Ishikawa (cell line): ENCODE measurements at regions not wholly inside any gene's neighbourhood (a gene's known extent, or its start where the extent isn't known, plus 50 kb on each side); places are given as distances from the start of the nearest gene placed in this dataset.

Experiments used
- CEBPB ChIP-seq: IDR thresholded peaks from 2 replicates; pipeline ENCODE4 v1.6.1; 2012
- CREB1 ChIP-seq: IDR thresholded peaks from 2 replicates; pipeline ENCODE4 v1.6.1; 2012; ENCODE audit warnings: low read depth
- EGR1 ChIP-seq: IDR thresholded peaks from 2 replicates; pipeline ENCODE4 v1.6.1; 2012
- EP300 ChIP-seq: IDR thresholded peaks from 2 replicates; pipeline ENCODE4 v1.6.1; 2012; ENCODE audit warnings: borderline replicate concordance
- FOXM1 ChIP-seq: IDR thresholded peaks from 2 replicates; pipeline ENCODE4 v1.6.1; 2012; ENCODE audit warnings: low read depth, borderline replicate concordance
- NFIC ChIP-seq: IDR thresholded peaks from 2 replicates; pipeline ENCODE4 v1.6.1; 2012
- RAD21 ChIP-seq: IDR thresholded peaks from 2 replicates; pipeline ENCODE4 v1.6.1; 2012; ENCODE audit warnings: low read depth
- TAF1 ChIP-seq: IDR thresholded peaks from 2 replicates; pipeline ENCODE4 v1.6.1; 2012; ENCODE audit warnings: low read depth, mild to moderate bottlenecking
- TCF12 ChIP-seq: IDR thresholded peaks from 2 replicates; pipeline ENCODE4 v1.6.1; 2012; ENCODE audit warnings: low read depth
- TEAD4 ChIP-seq: IDR thresholded peaks from 2 replicates; pipeline ENCODE4 v1.6.1; 2012
- USF1 ChIP-seq: IDR thresholded peaks from 2 replicates; pipeline ENCODE4 v1.6.1; 2012
- YY1 ChIP-seq: IDR thresholded peaks from 2 replicates; pipeline ENCODE4 v1.6.1; 2012; ENCODE audit warnings: low read depth
- ZBTB7A ChIP-seq: IDR thresholded peaks from 2 replicates; pipeline ENCODE4 v1.6.1; 2012; ENCODE audit warnings: low read depth
- TF ChIP-seq, protein P1 (sequence below): IDR thresholded peaks from 2 replicates; pipeline ENCODE4 v1.6.1; 2012; ENCODE audit warnings: low read depth, mild to moderate bottlenecking
- TF ChIP-seq, protein P2 (sequence below): IDR thresholded peaks from 2 replicates; pipeline ENCODE4 v1.6.1; 2012

DNA sequence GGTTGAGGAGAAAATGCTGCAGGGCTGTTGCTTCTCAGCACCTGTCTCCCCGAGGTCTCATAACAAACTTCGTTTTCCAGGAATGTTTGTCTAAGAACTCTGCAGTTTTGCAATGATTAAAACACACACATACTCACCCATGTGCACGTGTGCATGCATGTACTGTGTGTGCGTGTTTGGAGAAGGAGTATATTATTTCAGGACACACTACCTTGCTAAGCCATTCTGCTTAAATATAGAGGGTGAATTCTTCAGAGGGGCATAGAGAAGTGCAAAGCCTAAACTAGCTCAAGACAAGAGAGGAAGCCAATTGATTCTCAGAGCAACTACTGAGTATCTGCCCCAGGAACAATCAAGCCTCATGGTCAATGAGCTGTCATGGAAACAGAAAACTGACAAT lies 298.4 kb upstream of the MGMT start:
- no peak for TF ChIP-seq TEAD4
- no peak for TF ChIP-seq EP300
- no peak for TF ChIP-seq CEBPB
- no peak for TF ChIP-seq EGR1
- TF ChIP-seq, protein P1, sequence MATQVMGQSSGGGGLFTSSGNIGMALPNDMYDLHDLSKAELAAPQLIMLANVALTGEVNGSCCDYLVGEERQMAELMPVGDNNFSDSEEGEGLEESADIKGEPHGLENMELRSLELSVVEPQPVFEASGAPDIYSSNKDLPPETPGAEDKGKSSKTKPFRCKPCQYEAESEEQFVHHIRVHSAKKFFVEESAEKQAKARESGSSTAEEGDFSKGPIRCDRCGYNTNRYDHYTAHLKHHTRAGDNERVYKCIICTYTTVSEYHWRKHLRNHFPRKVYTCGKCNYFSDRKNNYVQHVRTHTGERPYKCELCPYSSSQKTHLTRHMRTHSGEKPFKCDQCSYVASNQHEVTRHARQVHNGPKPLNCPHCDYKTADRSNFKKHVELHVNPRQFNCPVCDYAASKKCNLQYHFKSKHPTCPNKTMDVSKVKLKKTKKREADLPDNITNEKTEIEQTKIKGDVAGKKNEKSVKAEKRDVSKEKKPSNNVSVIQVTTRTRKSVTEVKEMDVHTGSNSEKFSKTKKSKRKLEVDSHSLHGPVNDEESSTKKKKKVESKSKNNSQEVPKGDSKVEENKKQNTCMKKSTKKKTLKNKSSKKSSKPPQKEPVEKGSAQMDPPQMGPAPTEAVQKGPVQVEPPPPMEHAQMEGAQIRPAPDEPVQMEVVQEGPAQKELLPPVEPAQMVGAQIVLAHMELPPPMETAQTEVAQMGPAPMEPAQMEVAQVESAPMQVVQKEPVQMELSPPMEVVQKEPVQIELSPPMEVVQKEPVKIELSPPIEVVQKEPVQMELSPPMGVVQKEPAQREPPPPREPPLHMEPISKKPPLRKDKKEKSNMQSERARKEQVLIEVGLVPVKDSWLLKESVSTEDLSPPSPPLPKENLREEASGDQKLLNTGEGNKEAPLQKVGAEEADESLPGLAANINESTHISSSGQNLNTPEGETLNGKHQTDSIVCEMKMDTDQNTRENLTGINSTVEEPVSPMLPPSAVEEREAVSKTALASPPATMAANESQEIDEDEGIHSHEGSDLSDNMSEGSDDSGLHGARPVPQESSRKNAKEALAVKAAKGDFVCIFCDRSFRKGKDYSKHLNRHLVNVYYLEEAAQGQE: no peak
- TF ChIP-seq TAF1: no peak
- TF ChIP-seq, protein P2, sequence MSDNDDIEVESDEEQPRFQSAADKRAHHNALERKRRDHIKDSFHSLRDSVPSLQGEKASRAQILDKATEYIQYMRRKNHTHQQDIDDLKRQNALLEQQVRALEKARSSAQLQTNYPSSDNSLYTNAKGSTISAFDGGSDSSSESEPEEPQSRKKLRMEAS: no peak
- TF ChIP-seq FOXM1: no peak
- no peak for TF ChIP-seq ZBTB7A
- TF ChIP-seq TCF12: no peak
- TF ChIP-seq YY1: no peak
- TF ChIP-seq USF1: no peak
- no peak for TF ChIP-seq CREB1
- no peak for TF ChIP-seq NFIC
- no peak for TF ChIP-seq RAD21

DNA sequence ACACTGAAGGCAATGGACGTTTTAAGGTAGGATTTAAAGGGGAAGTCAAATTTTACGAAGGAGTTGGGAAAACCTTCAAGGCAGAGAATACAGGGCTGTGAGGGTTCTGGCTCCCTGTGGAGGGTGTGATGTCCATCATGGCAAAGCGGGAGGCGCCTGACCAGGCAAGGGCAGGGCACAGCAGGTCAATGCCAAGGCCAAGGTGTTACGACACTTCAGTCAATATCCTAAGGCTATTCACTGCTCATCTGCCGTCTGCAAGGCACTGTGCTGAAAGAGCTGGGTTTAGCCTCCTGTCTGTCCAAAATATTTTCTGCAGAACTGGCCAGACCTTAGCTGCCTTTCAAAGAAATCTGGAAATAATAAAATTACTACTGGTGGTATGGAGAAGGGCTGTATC lies 297.9 kb upstream of the MGMT start:
- TF ChIP-seq TCF12 (no peak), CEBPB (no peak)

DNA sequence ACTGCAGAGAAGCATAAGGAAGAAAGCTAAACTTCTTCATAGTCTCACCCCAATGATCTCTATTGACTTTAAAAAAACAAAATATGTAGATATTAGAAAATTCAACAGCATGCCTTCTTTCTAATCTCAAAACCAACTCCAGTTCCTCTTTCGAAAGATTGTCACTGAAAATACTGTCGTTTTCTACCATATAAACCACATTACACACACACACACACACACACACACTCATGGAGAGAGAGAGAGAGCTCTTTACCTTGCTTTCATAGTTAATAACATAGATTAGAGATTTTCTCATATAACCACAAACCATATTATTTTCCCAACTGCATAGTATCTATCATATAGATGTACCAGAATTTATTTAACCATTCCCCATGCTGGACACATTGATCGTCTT lies 296.2 kb upstream of the MGMT start:
- TF ChIP-seq CREB1 (no peak), FOXM1 (no peak), YY1 (no peak), RAD21 (no peak), NFIC (no peak), ZBTB7A (no peak), CEBPB (no peak), USF1 (no peak), EP300 (no peak), TEAD4 (no peak), EGR1 (no peak), TAF1 (no peak)
- TF ChIP-seq, protein P2: no peak
- TF ChIP-seq, protein P1: no peak

DNA sequence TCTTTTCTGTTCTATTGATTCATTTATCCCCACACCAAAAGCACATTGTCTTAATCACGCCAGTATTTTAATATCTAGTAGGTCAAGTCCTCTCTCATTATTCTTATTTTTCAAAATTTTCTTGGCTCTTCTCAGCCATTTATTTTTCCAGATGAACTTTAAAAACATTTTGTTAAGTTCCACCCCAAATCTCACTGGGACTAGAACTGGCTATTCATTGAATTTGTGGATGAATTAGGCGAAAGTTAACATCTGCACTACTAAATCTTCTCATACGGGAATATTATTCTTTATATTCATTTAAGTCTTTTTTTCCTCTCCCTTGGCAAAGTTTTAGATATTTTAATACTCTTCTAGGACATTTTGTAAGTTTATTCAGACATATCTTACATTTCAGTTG lies 295.2 kb upstream of the MGMT start:
- TF ChIP-seq ZBTB7A (no peak), CEBPB (no peak), YY1 (no peak), TCF12 (no peak), RAD21 (no peak), TAF1 (no peak), EGR1 (no peak), NFIC (no peak), EP300 (no peak), FOXM1 (no peak), USF1 (no peak), CREB1 (no peak), TEAD4 (no peak)
- TF ChIP-seq, protein P2: no peak
- TF ChIP-seq, protein P1: no peak
